ENCODE measurements at regions not wholly inside any gene's neighbourhood (a gene's known extent, or its start where the extent isn't known, plus 50 kb on each side); places are given as distances from the start of the nearest gene placed in this dataset.

GRCh38 chr5:29387384-29387783 lies 1806.1 kb upstream of the CDH6 start:
- peaks cover 9% of the 10 kb centered on the region for H3K9me3 Mint-ChIP-seq (ENCODE audit: low read depth)
- no peaks in the 10 kb centered on the region for H3K36me3 Mint-ChIP-seq (ENCODE audit: low read depth)
- no peak overlapping the region for H3K27ac Mint-ChIP-seq (ENCODE audit: unreplicated experiment)
- no peak for DNase-seq (ENCODE audit: low spot score)
- no peaks in the 10 kb centered on the region for H3K4me1 Mint-ChIP-seq (ENCODE audit: low read depth)
- no peak overlapping the region for H3K4me3 Mint-ChIP-seq (ENCODE audit: unreplicated experiment)
- no peak for TF ChIP-seq CTCF (IDR thresholded peaks at IDR 0.05)
- H3K27me3 Mint-ChIP-seq (ENCODE audit: low read depth) = no peaks in the 10 kb centered on the region

- TF ChIP-seq CTCF (IDR thresholded peaks at IDR 0.05) = no peak
- no peaks in the 10 kb centered on the region for H3K27me3 Mint-ChIP-seq (ENCODE audit: low read depth)
- no peaks in the 10 kb centered on the region for H3K4me1 Mint-ChIP-seq (ENCODE audit: low read depth)
- no peak overlapping the region for H3K4me3 Mint-ChIP-seq (ENCODE audit: unreplicated experiment)
- no peaks in the 10 kb centered on the region for H3K36me3 Mint-ChIP-seq (ENCODE audit: low read depth)
- no peaks in the 10 kb centered on the region for H3K9me3 Mint-ChIP-seq (ENCODE audit: low read depth)
- DNase-seq (ENCODE audit: low spot score) = no peak
- H3K27ac Mint-ChIP-seq (ENCODE audit: unreplicated experiment) = no peak overlapping the region
Measured at GRCh38 chr5:29382780-29383179, 1810.7 kb upstream of the CDH6 start.

- Mint-ChIP-seq H3K9me3 (ENCODE audit: low read depth) (no peaks in the 10 kb centered on the region), H3K27ac (ENCODE audit: unreplicated experiment) (no peak overlapping the region), H3K4me3 (ENCODE audit: unreplicated experiment) (no peak overlapping the region), H3K36me3 (ENCODE audit: low read depth) (no peaks in the 10 kb centered on the region), H3K27me3 (ENCODE audit: low read depth) (peaks cover 1% of the 10 kb centered on the region), H3K4me1 (ENCODE audit: low read depth) (no peaks in the 10 kb centered on the region)
- TF ChIP-seq CTCF (IDR thresholded peaks at IDR 0.05) = no peak
- DNase-seq (ENCODE audit: low spot score) = no peak
Measured at GRCh38 chr5:29380029-29380428, 1813.5 kb upstream of the CDH6 start.

GRCh38 chr5:29379619-29380018 lies 1813.9 kb upstream of the CDH6 start:
- Mint-ChIP-seq H3K9me3 (ENCODE audit: low read depth) (no peaks in the 10 kb centered on the region), H3K27me3 (ENCODE audit: low read depth) (peaks cover 2% of the 10 kb centered on the region), H3K4me3 (ENCODE audit: unreplicated experiment) (no peak overlapping the region), H3K27ac (ENCODE audit: unreplicated experiment) (no peak overlapping the region), H3K4me1 (ENCODE audit: low read depth) (no peaks in the 10 kb centered on the region), H3K36me3 (ENCODE audit: low read depth) (no peaks in the 10 kb centered on the region)
- DNase-seq (ENCODE audit: low spot score) = no peak
- no peak for TF ChIP-seq CTCF (IDR thresholded peaks at IDR 0.05)

- no peak overlapping the region for H3K4me3 Mint-ChIP-seq (ENCODE audit: unreplicated experiment)
- no peaks in the 10 kb centered on the region for H3K9me3 Mint-ChIP-seq (ENCODE audit: low read depth)
- DNase-seq (ENCODE audit: low spot score) = no peak
- peaks cover 2% of the 10 kb centered on the region for H3K27me3 Mint-ChIP-seq (ENCODE audit: low read depth)
- no peak for TF ChIP-seq CTCF (IDR thresholded peaks at IDR 0.05)
- no peaks in the 10 kb centered on the region for H3K36me3 Mint-ChIP-seq (ENCODE audit: low read depth)
- no peaks in the 10 kb centered on the region for H3K4me1 Mint-ChIP-seq (ENCODE audit: low read depth)
- H3K27ac Mint-ChIP-seq (ENCODE audit: unreplicated experiment) = no peak overlapping the region
Measured at GRCh38 chr5:29378104-29378503, 1815.4 kb upstream of the CDH6 start.
